Prostate gland (tissue), 2 donors: ENCODE measurements at regions not wholly inside any gene's neighbourhood (a gene's known extent, or its start where the extent isn't known, plus 50 kb on each side); places are given as distances from the start of the nearest gene placed in this dataset.

Experiments
- CTCF ChIP-seq, 4 experiments: fragments of 200-600 bp in 2 of 4; fragments of 450-650 bp in 2 of 4; sonication (generic) in 2 of 4; IDR thresholded peaks; 1 replicate in 3 of 4; 2 replicates in 1 of 4; pipeline ENCODE4 v1.5.1; 2016 to 2019; ENCODE audit warnings: antibody characterized with exemption in 4 of 4, mild to moderate bottlenecking in 2 of 4, moderate library complexity in 2 of 4
- POLR2A ChIP-seq: fragments of 450-650 bp; IDR thresholded peaks from one replicate; pipeline ENCODE4 v1.6.1; 2016; ENCODE audit warnings: antibody characterized with exemption, mild to moderate bottlenecking
- POLR2AphosphoS5 ChIP-seq: sonication (generic); formaldehyde crosslinking; IDR thresholded peaks from one replicate; pipeline ENCODE4 v1.6.1; 2017; ENCODE audit warnings: antibody characterized with exemption

- TF ChIP-seq POLR2AphosphoS5 (no peak), POLR2A (no peak), CTCF (IDR thresholded peaks at IDR 0.05) (no peak)
These were observed 462.4 kb upstream of the KLF6 start for GRCh38 chr10:4247379-4247778.
